ENCODE measurements at regions not wholly inside any gene's neighbourhood (a gene's known extent, or its start where the extent isn't known, plus 50 kb on each side); places are given as distances from the start of the nearest gene placed in this dataset.

DNA sequence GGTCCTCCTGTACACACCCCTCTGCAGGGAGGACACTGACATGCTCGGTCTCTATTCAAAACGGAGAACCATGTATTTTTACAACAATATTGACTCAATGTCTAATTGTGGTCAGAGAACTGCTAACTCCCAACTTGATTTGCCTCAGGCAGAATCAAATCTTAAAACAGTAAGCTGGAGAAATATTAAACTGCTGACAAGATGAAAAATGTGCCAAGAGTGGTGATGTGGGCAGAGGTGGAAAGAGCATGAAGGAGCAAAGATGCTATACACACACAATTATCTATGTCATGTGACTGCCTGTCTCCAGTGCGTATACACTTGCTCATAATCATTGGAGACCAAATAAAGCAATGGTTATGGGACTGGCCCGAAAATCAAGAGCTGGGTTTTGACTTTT is 556.1 kb upstream of the ZNF608 start:
- Histone ChIP-seq H3K4me3 (no peak overlapping the region), H3K27me3 (no peaks in the 10 kb centered on the region), H3K4me1 (no peaks in the 10 kb centered on the region), H3K9me3 (peaks cover 3% of the 10 kb centered on the region), H3K36me3 (no peaks in the 10 kb centered on the region), H3K27ac (no peak overlapping the region)
- TF ChIP-seq POLR2AphosphoS5 (IDR thresholded peaks at IDR 0.05) (no peak), EP300 (IDR thresholded peaks at IDR 0.05) (no peak), POLR2A (IDR thresholded peaks at IDR 0.05) (no peak)
- TF ChIP-seq, protein P1, sequence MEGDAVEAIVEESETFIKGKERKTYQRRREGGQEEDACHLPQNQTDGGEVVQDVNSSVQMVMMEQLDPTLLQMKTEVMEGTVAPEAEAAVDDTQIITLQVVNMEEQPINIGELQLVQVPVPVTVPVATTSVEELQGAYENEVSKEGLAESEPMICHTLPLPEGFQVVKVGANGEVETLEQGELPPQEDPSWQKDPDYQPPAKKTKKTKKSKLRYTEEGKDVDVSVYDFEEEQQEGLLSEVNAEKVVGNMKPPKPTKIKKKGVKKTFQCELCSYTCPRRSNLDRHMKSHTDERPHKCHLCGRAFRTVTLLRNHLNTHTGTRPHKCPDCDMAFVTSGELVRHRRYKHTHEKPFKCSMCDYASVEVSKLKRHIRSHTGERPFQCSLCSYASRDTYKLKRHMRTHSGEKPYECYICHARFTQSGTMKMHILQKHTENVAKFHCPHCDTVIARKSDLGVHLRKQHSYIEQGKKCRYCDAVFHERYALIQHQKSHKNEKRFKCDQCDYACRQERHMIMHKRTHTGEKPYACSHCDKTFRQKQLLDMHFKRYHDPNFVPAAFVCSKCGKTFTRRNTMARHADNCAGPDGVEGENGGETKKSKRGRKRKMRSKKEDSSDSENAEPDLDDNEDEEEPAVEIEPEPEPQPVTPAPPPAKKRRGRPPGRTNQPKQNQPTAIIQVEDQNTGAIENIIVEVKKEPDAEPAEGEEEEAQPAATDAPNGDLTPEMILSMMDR (IDR thresholded peaks at IDR 0.05): no peak
- WGBS: 80% methylated on average over 4 of the region's 4 CpGs
- no peak for DNase-seq (ENCODE audit: low spot score in 2 of 2)

DNA sequence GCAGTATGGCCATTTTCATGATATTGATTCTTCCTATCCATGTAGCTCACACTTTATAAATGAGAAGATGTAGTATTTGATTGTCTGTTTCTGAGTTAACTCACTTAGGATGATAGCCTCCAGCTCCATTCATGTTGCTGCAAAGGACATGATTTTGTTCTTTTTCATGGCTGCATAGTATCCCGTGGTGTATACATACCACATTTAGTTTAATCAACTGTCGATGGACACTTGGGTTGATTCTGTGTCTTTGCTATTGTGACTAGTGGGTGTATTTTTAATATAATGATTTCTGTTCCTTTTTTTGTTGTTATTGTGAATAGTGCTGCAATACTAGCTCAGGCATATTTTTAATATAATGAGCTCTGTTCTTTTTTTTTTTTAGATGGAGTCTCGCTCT is 560.3 kb upstream of the ZNF608 start:
- Histone ChIP-seq H3K27me3 (no peaks in the 10 kb centered on the region), H3K9me3 (peaks cover 3% of the 10 kb centered on the region), H3K4me3 (no peak overlapping the region), H3K4me1 (no peaks in the 10 kb centered on the region), H3K36me3 (no peaks in the 10 kb centered on the region), H3K27ac (no peak overlapping the region)
- WGBS: 96% methylated on average over 3 of the region's 3 CpGs
- no peak for DNase-seq (ENCODE audit: low spot score in 2 of 2)
- no peak for TF ChIP-seq POLR2A (IDR thresholded peaks at IDR 0.05)
- TF ChIP-seq EP300 (IDR thresholded peaks at IDR 0.05): no peak
- TF ChIP-seq POLR2AphosphoS5 (IDR thresholded peaks at IDR 0.05): no peak
- TF ChIP-seq, protein P1 (IDR thresholded peaks at IDR 0.05): no peak

DNA sequence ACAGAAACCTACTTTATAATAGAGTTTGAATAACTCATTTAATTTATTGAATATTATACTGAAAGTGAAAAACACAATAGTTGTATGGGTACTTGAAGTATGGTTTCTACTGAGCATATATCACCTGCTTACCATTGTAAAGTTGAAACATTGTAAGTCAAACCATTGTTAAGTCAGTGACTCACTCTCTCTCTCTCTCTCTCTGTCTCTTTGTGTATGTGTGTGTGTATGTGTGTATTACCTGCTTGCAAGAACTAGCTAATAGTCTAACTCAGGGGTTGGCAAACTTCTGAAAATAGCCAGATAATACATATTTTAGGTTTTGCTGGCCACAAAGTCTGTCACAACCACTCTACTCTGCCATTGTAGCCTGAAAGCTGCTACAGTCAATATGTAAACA is 564.3 kb upstream of the ZNF608 start:
- H3K9me3 ChIP-seq: peaks cover 3% of the 10 kb centered on the region
- H3K27ac ChIP-seq: no peak overlapping the region
- no peaks in the 10 kb centered on the region for H3K27me3 ChIP-seq
- no peaks in the 10 kb centered on the region for H3K4me1 ChIP-seq
- H3K36me3 ChIP-seq: no peaks in the 10 kb centered on the region
- TF ChIP-seq, protein P1 (IDR thresholded peaks at IDR 0.05): no peak
- TF ChIP-seq POLR2A (IDR thresholded peaks at IDR 0.05): no peak
- TF ChIP-seq EP300 (IDR thresholded peaks at IDR 0.05): no peak
- TF ChIP-seq POLR2AphosphoS5 (IDR thresholded peaks at IDR 0.05): no peak
- H3K4me3 ChIP-seq: no peak overlapping the region
- no peak for DNase-seq (ENCODE audit: low spot score in 2 of 2)

DNA sequence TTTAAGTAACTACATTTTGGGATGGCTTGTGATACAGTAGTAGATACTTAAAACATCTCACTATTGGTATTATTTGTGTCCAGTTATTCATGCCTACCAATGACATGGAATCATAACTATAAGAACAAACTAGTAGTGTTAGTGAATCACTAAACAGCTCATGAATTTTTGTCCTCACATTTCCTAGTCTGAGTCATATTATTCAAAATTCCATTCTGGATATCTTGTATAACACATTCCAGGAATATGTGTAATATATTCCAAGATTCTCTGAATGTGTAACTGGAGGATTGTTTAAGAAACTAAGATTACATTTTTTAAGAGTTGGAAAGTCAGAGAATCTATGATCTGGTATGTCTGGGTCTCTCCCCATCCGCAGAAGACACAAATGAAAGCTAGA is 565.3 kb upstream of the ZNF608 start:
- Histone ChIP-seq H3K36me3 (no peaks in the 10 kb centered on the region), H3K4me3 (no peak overlapping the region), H3K4me1 (no peaks in the 10 kb centered on the region), H3K27me3 (no peaks in the 10 kb centered on the region), H3K9me3 (no peaks in the 10 kb centered on the region), H3K27ac (no peak overlapping the region)
- TF ChIP-seq, protein P1 (IDR thresholded peaks at IDR 0.05): no peak
- TF ChIP-seq EP300 (IDR thresholded peaks at IDR 0.05) (no peak), POLR2A (IDR thresholded peaks at IDR 0.05) (no peak), POLR2AphosphoS5 (IDR thresholded peaks at IDR 0.05) (no peak)
- no peak for DNase-seq (ENCODE audit: low spot score in 2 of 2)
- 70% methylated on average over 1 of the region's 1 CpG for WGBS

DNA sequence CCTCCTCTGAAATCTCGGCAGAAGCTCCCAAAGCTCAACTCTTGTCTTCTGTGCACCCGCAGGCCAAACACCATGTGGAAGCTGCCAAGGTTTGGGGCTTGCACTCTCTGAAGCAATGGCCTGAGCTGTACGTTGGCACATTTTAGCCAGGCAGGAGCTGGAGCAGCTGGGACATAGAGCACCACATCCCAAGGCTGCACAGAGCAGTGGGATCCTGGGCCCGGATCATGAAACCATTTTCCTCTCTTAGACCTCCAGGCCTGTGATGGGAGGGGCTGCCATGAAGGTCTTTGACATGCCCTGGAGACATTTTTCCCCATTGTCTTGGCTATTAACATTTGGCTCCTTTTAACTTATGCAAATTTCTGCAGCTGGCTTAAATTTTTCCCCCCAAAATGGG is 567.1 kb upstream of the ZNF608 start:
- TF ChIP-seq POLR2AphosphoS5 (IDR thresholded peaks at IDR 0.05) (no peak), POLR2A (IDR thresholded peaks at IDR 0.05) (no peak), EP300 (IDR thresholded peaks at IDR 0.05) (no peak)
- TF ChIP-seq, protein P1 (IDR thresholded peaks at IDR 0.05): no peak
- Histone ChIP-seq H3K9me3 (no peaks in the 10 kb centered on the region), H3K4me1 (no peaks in the 10 kb centered on the region), H3K27ac (no peak overlapping the region), H3K27me3 (no peaks in the 10 kb centered on the region), H3K36me3 (no peaks in the 10 kb centered on the region), H3K4me3 (no peak overlapping the region)
- DNase-seq (ENCODE audit: low spot score in 2 of 2): no peak
- 91% methylated on average over 4 of the region's 4 CpGs for WGBS

Data from suprapubic skin (tissue), 4 donors.